IPS-15b (cell line): ENCODE measurements at regions not wholly inside any gene's neighbourhood (a gene's known extent, or its start where the extent isn't known, plus 50 kb on each side); places are given as distances from the start of the nearest gene placed in this dataset.

ENCODE experiments used
- H3K27me3 ChIP-seq: one replicate; pipeline ENCODE4 v1.6.1; 2013; ENCODE audit warnings: low read length; ENCODE audit not compliant: control insufficient read depth, insufficient read depth
- H3K36me3 ChIP-seq: one replicate; pipeline ENCODE4 v1.6.1; 2013; ENCODE audit warnings: low read length; ENCODE audit not compliant: control insufficient read depth, insufficient read depth
- H3K4me1 ChIP-seq: one replicate; pipeline ENCODE4 v1.6.1; 2013; ENCODE audit warnings: mild to moderate bottlenecking, low read length; ENCODE audit not compliant: control insufficient read depth, insufficient read depth
- H3K4me3 ChIP-seq: one replicate; pipeline ENCODE4 v1.5.1; 2013; ENCODE audit warnings: low read depth, low read length
- H3K9ac ChIP-seq: one replicate; pipeline ENCODE4 v1.6.1; 2013; ENCODE audit warnings: low read depth, mild to moderate bottlenecking, low read length
- H3K9me3 ChIP-seq: one replicate; pipeline ENCODE4 v1.6.1; 2013; ENCODE audit warnings: mild to moderate bottlenecking, low read length; ENCODE audit not compliant: control insufficient read depth, insufficient read depth

DNA sequence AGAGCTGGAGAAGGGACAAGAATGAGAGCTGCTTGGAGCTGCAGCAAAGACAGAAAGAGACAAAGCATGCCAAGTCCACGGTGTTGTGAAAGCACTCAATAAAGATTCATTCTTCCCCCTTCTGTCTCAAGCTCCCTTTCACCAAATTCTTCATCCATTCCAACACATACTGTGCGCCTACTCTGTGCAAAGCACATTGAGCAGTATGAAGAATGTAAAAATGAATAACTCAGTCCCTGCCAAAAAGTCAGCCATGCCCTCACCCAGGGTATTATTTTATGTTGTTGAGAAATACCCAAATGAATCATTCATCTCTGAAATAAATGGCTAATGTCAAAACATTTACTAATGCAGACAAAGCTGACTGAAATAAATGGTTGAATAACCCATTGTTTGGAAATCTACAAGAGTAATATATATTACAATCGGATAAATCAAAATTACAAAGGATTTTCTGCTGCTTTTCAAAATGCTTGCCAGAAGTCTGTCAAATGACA, 282.9 kb upstream of the IRX5 start:
- Histone ChIP-seq H3K4me1 (peaks cover 25% of the 10 kb centered on the region), H3K4me3 (no peak overlapping the region), H3K9ac (no peak overlapping the region), H3K9me3 (no peaks in the 10 kb centered on the region), H3K27me3 (peaks cover 33% of the 10 kb centered on the region), H3K36me3 (no peaks in the 10 kb centered on the region)

DNA sequence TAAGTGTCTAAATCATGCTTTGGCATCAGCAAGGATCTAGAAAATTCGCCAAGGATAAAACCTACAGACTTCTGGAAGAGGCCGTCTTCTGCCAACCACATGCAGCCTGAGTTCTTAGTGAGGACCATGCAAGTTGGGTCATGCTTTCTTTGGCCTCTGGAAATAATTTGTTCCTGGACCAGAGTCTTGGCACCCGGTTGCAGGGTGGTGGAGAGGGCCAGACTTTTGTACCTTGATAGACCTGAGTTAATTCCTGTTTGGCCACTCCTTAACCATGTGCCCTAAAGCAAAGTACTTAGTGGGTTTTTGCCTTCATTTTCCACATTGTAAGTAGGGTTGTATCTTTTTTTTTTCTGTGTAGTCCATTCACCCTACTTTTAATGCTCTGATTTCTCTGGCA, 283.4 kb upstream of the IRX5 start:
- Histone ChIP-seq H3K9ac (no peak overlapping the region), H3K27me3 (peaks cover 29% of the 10 kb centered on the region), H3K36me3 (no peaks in the 10 kb centered on the region), H3K4me1 (peaks cover 21% of the 10 kb centered on the region), H3K4me3 (no peak overlapping the region), H3K9me3 (no peaks in the 10 kb centered on the region)

DNA sequence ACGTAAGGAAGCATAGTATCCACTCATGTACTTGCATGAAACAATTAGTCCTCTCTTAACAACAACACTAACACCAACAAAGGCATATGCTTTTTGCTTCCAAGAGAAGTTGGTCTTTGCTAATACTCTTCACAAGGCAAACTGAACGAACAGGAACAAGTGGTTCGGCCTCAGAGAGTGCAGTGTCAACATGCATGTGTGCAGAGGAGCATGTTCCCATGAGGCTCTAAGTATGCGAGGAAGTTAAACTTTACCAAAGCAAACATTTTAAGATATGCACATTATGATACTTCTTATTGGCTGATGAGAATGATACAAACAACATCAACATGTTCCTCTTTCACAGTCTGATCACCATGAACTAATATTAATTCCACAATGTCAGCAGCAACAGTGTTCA, 285.3 kb upstream of the IRX5 start:
- Histone ChIP-seq H3K36me3 (no peaks in the 10 kb centered on the region), H3K4me3 (no peak overlapping the region), H3K9ac (no peak overlapping the region), H3K9me3 (no peaks in the 10 kb centered on the region), H3K27me3 (peaks cover 25% of the 10 kb centered on the region), H3K4me1 (peaks cover 12% of the 10 kb centered on the region)

GRCh38 chr16:54636221-54636793, 294.4 kb upstream of the IRX5 start:
- Histone ChIP-seq H3K9me3 (no peaks in the 10 kb centered on the region), H3K36me3 (no peaks in the 10 kb centered on the region), H3K27me3 (peaks cover 4% of the 10 kb centered on the region), H3K9ac (no peak overlapping the region), H3K4me1 (no peaks in the 10 kb centered on the region), H3K4me3 (no peak overlapping the region)

DNA sequence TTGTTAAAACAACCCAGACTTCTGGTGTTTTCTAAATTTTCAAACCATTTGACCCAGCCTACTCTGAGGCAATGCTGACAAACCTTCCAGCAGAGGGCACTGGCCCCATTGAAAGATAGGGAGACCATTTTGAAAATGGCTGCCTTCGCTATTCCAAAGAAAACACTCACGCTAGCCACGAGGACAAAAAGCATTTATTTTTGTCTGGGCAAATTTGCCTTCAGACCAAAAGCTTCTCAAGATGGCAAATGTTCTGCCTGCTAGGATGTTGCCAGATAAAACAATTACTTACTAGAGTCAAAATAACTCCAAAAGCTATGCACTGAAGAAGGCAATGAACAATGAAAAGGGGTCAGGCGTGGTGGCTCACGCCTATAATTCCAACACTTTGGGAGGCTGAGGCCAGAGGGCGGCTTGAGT, 296.7 kb upstream of the IRX5 start:
- peaks cover 4% of the 10 kb centered on the region for H3K27me3 ChIP-seq
- H3K36me3 ChIP-seq = no peaks in the 10 kb centered on the region
- no peaks in the 10 kb centered on the region for H3K4me1 ChIP-seq
- H3K4me3 ChIP-seq = no peak overlapping the region
- H3K9me3 ChIP-seq = no peaks in the 10 kb centered on the region
- no peak overlapping the region for H3K9ac ChIP-seq

GRCh38 chr16:54632322-54633220, 298.1 kb upstream of the IRX5 start:
- H3K4me3 ChIP-seq = no peak overlapping the region

GRCh38 chr16:54631782-54632181, 298.9 kb upstream of the IRX5 start:
- Histone ChIP-seq H3K4me3 (no peak overlapping the region), H3K9ac (no peak overlapping the region), H3K36me3 (no peaks in the 10 kb centered on the region), H3K4me1 (no peaks in the 10 kb centered on the region), H3K27me3 (peaks cover 4% of the 10 kb centered on the region), H3K9me3 (no peaks in the 10 kb centered on the region)

More at GRCh38 chr16:54632322-54633220, 298.1 kb upstream of the IRX5 start:
- no peak overlapping the region for H3K9ac ChIP-seq
- H3K27me3 ChIP-seq = peaks cover 4% of the 10 kb centered on the region
- no peaks in the 10 kb centered on the region for H3K9me3 ChIP-seq
- no peaks in the 10 kb centered on the region for H3K4me1 ChIP-seq
- H3K36me3 ChIP-seq = no peaks in the 10 kb centered on the region

DNA sequence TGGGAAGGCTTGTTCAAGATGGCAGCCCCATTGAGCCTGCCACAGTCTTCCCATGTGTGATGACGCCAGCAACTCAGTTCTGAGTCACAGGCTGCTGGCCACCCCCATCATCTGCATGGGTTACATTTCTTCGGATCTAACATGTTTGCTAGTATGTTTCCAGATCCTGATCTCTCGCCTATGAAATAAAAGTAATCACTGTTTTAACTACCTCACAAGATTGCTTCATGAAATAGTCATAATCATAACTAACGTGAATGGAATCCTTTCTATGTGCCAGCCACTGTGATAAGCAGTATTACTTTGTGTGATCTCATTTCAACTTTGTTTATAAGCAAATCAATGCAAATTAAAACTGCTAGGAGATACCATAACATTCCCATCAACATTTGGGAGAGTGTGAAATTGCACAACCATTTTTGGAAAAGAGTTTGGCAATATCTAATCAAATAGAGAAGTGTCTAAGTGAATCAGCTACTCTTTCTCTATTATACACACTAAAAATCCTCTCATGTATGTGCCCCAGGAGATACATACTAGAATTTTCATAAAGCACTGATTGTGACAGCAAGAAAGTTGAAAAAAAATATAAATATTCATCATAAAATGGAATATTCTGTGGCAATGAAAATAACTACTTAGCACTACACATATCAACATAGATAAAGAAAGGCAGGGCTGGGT, 300.2 kb upstream of the IRX5 start:
- peaks cover 4% of the 10 kb centered on the region for H3K27me3 ChIP-seq
- no peak overlapping the region for H3K4me3 ChIP-seq
- no peaks in the 10 kb centered on the region for H3K9me3 ChIP-seq
- no peaks in the 10 kb centered on the region for H3K36me3 ChIP-seq
- no peaks in the 10 kb centered on the region for H3K4me1 ChIP-seq
- H3K9ac ChIP-seq = no peak overlapping the region

GRCh38 chr16:54628796-54629625, 301.7 kb upstream of the IRX5 start:
- no peak overlapping the region for H3K9ac ChIP-seq
- no peak overlapping the region for H3K4me3 ChIP-seq
- H3K4me1 ChIP-seq = no peaks in the 10 kb centered on the region
- H3K9me3 ChIP-seq = no peaks in the 10 kb centered on the region
- H3K36me3 ChIP-seq = no peaks in the 10 kb centered on the region
- no peaks in the 10 kb centered on the region for H3K27me3 ChIP-seq

DNA sequence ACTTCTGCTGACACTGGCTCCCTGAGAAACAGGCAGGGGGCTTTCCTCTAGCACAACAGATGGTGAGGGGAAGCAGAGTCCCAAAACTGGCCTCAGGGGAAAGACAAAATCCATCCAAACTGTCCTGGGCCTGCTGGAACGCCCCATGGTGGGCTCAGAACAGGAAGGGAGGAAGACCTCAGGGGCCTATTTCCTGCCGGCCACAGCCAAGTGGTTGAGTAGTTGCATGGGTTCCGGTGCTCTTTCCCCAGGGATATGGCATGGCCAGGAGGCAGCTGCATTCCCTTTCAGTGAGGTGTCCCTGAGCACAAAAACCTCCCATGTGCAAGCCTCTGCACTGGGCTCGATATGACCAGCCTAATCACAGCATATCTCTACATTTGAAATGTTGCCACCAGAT, 303.0 kb upstream of the IRX5 start:
- H3K4me3 ChIP-seq = no peak overlapping the region

DNA sequence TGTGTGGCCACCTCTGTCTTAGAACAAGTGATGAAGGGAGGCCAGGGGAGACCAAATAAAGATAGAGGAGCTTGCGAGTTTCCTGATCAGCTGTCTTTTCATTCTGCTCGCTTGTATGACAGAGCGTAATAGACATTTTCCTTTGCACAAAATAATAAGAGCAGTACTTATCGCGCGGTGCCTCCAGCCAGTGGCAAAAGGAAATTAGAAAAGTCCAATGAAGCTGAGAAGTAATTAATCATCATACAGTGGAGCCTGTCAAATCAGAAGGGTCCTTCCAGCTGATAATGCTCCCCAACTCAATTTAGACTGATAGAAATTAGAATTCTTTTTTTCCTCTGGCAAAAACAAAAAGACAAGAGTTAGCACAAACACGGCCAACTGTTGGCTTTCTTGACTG, 307.0 kb upstream of the IRX5 start:
- H3K9me3 ChIP-seq = no peaks in the 10 kb centered on the region
- no peaks in the 10 kb centered on the region for H3K27me3 ChIP-seq
- no peak overlapping the region for H3K9ac ChIP-seq
- no peak overlapping the region for H3K4me3 ChIP-seq
- H3K4me1 ChIP-seq = no peaks in the 10 kb centered on the region
- H3K36me3 ChIP-seq = no peaks in the 10 kb centered on the region

More for the DNA sequence above, 303.0 kb upstream of the IRX5 start:
- H3K27me3 ChIP-seq = no peaks in the 10 kb centered on the region
- H3K9ac ChIP-seq = no peak overlapping the region
- H3K4me1 ChIP-seq = no peaks in the 10 kb centered on the region
- H3K9me3 ChIP-seq = no peaks in the 10 kb centered on the region
- no peaks in the 10 kb centered on the region for H3K36me3 ChIP-seq
